ENCODE measurements at regions not wholly inside any gene's neighbourhood (a gene's known extent, or its start where the extent isn't known, plus 50 kb on each side); places are given as distances from the start of the nearest gene placed in this dataset.

GRCh38 chr3:152608696-152609594 lies 226.0 kb upstream of the P2RY1 start:
- no peak for TF ChIP-seq SNAI2 (CRISPR knock-in tag; IDR thresholded peaks at IDR 0.05)
- ATAC-seq = no peak

DNA sequence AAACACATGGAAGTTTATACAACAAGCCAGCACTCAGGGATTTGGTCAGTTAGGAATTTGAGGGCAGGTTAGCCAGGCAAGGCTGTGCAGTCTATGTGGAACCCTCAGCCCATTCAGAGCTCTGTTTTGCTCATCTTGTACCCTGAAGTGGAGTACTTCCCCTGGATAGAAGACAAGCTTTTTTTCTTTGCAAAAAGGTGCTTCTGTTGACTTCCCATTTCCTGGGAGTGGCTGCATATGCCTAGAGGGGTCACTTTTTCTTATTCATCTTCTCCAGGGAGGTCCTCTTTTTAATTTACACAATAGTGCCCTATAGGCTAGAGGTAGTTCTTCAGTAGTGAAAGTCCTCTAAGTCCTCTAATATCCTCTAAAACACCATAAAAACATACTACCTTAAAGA lies 225.0 kb upstream of the P2RY1 start:
- TF ChIP-seq, protein P1, sequence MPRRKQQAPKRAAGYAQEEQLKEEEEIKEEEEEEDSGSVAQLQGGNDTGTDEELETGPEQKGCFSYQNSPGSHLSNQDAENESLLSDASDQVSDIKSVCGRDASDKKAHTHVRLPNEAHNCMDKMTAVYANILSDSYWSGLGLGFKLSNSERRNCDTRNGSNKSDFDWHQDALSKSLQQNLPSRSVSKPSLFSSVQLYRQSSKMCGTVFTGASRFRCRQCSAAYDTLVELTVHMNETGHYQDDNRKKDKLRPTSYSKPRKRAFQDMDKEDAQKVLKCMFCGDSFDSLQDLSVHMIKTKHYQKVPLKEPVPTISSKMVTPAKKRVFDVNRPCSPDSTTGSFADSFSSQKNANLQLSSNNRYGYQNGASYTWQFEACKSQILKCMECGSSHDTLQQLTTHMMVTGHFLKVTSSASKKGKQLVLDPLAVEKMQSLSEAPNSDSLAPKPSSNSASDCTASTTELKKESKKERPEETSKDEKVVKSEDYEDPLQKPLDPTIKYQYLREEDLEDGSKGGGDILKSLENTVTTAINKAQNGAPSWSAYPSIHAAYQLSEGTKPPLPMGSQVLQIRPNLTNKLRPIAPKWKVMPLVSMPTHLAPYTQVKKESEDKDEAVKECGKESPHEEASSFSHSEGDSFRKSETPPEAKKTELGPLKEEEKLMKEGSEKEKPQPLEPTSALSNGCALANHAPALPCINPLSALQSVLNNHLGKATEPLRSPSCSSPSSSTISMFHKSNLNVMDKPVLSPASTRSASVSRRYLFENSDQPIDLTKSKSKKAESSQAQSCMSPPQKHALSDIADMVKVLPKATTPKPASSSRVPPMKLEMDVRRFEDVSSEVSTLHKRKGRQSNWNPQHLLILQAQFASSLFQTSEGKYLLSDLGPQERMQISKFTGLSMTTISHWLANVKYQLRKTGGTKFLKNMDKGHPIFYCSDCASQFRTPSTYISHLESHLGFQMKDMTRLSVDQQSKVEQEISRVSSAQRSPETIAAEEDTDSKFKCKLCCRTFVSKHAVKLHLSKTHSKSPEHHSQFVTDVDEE (CRISPR knock-in tag; IDR thresholded peaks at IDR 0.05) = no peak
- no peak for TF ChIP-seq ISL1 (CRISPR knock-in tag; IDR thresholded peaks at IDR 0.05)
- no peak for ATAC-seq

DNA sequence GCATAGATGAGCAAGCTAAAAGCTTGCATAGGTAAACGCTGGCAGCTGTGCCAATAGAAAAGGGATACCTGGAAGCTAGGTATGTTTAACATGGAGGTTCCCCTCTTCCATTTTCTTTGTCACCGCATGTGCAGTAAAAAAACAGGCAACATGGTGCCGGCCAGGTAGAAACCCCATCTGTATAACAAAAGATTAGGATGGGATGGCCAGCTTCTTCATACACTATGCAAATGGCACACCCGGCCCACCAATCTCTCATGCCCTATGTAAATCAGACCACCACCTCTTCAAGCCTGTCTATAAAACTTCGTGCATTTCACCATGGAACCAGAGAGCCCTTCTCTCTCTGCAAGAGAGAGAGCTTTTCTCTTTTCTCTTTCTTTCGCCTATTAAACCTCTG lies 224.3 kb upstream of the P2RY1 start:
- no peak for ATAC-seq
- no peak for TF ChIP-seq PATZ1 (CRISPR knock-in tag; IDR thresholded peaks at IDR 0.05; ENCODE audit: borderline replicate concordance)
- TF ChIP-seq ZFP3 (CRISPR knock-in tag; IDR thresholded peaks at IDR 0.05) = no peak
- TF ChIP-seq TOX (CRISPR knock-in tag; IDR thresholded peaks at IDR 0.05; ENCODE audit: borderline replicate concordance) = no peak
- TF ChIP-seq, protein P2, sequence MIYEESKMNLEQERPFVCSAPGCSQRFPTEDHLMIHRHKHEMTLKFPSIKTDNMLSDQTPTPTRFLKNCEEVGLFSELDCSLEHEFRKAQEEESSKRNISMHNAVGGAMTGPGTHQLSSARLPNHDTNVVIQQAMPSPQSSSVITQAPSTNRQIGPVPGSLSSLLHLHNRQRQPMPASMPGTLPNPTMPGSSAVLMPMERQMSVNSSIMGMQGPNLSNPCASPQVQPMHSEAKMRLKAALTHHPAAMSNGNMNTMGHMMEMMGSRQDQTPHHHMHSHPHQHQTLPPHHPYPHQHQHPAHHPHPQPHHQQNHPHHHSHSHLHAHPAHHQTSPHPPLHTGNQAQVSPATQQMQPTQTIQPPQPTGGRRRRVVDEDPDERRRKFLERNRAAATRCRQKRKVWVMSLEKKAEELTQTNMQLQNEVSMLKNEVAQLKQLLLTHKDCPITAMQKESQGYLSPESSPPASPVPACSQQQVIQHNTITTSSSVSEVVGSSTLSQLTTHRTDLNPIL (CRISPR knock-in tag; IDR thresholded peaks at IDR 0.05; ENCODE audit: low read depth) = no peak
- TF ChIP-seq BACH2 (CRISPR knock-in tag; IDR thresholded peaks at IDR 0.05; ENCODE audit: borderline replicate concordance) = no peak
- TF ChIP-seq ARNTL (CRISPR knock-in tag; IDR thresholded peaks at IDR 0.05; ENCODE audit: borderline replicate concordance, low read depth) = no peak
- no peak for TF ChIP-seq CSDC2 (CRISPR knock-in tag; IDR thresholded peaks at IDR 0.05)
- no peak for TF ChIP-seq OSR1 (CRISPR knock-in tag; IDR thresholded peaks at IDR 0.05)
- TF ChIP-seq, protein P3, sequence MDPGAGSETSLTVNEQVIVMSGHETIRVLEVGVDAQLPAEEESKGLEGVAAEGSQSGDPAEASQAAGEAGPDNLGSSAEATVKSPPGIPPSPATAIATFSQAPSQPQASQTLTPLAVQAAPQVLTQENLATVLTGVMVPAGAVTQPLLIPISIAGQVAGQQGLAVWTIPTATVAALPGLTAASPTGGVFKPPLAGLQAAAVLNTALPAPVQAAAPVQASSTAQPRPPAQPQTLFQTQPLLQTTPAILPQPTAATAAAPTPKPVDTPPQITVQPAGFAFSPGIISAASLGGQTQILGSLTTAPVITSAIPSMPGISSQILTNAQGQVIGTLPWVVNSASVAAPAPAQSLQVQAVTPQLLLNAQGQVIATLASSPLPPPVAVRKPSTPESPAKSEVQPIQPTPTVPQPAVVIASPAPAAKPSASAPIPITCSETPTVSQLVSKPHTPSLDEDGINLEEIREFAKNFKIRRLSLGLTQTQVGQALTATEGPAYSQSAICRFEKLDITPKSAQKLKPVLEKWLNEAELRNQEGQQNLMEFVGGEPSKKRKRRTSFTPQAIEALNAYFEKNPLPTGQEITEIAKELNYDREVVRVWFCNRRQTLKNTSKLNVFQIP (CRISPR knock-in tag; IDR thresholded peaks at IDR 0.05; ENCODE audit: borderline replicate concordance, low read depth) = no peak
- no peak for TF ChIP-seq ZNF8 (CRISPR knock-in tag; IDR thresholded peaks at IDR 0.05)
- no peak for TF ChIP-seq ZC3H10 (CRISPR knock-in tag; IDR thresholded peaks at IDR 0.05)
- no peak for TF ChIP-seq GLIS3 (CRISPR knock-in tag; IDR thresholded peaks at IDR 0.05)
- TF ChIP-seq ZFP30 (CRISPR knock-in tag; IDR thresholded peaks at IDR 0.05) = no peak

GRCh38 chr3:152611905-152612304 lies 223.0 kb upstream of the P2RY1 start:
- no peak for ATAC-seq
- TF ChIP-seq ZFP30 (CRISPR knock-in tag; IDR thresholded peaks at IDR 0.05) (no peak), SNAI2 (CRISPR knock-in tag; IDR thresholded peaks at IDR 0.05) (no peak), ZC3H10 (CRISPR knock-in tag; IDR thresholded peaks at IDR 0.05) (no peak), TOX (CRISPR knock-in tag; IDR thresholded peaks at IDR 0.05; ENCODE audit: borderline replicate concordance) (no peak), PATZ1 (CRISPR knock-in tag; IDR thresholded peaks at IDR 0.05; ENCODE audit: borderline replicate concordance) (no peak), OSR1 (CRISPR knock-in tag; IDR thresholded peaks at IDR 0.05) (no peak), GLIS3 (CRISPR knock-in tag; IDR thresholded peaks at IDR 0.05) (no peak), PPARA (CRISPR knock-in tag; IDR thresholded peaks at IDR 0.05; ENCODE audit: borderline replicate concordance) (no peak), ARNTL (CRISPR knock-in tag; IDR thresholded peaks at IDR 0.05; ENCODE audit: borderline replicate concordance, low read depth) (no peak)
- TF ChIP-seq, protein P3 (CRISPR knock-in tag; IDR thresholded peaks at IDR 0.05; ENCODE audit: borderline replicate concordance, low read depth) = no peak

Data from SK-N-SH treated with all-trans-retinoic acid at 6 μM for 48 hours (cell line).